Heart left ventricle (tissue), 13 donors: ENCODE measurements at regions not wholly inside any gene's neighbourhood (a gene's known extent, or its start where the extent isn't known, plus 50 kb on each side); places are given as distances from the start of the nearest gene placed in this dataset.

Experiments used
- CTCF ChIP-seq, 12 donors: fragments of 200-600 bp; sonication (generic) in 4 of 12; IDR thresholded peaks; one replicate each; pipeline versions ENCODE4 v1.5.0 to v1.8.0; 2018 to 2022; ENCODE audit warnings: antibody characterized with exemption in 12 of 12, mild to moderate bottlenecking in 5 of 12
- POLR2A ChIP-seq, 2 donors: fragments of 450-650 bp; IDR thresholded peaks; one replicate each; pipeline ENCODE4 v1.6.1; 2017; ENCODE audit warnings: antibody characterized with exemption in 2 of 2, mild to moderate bottlenecking in 2 of 2, moderate library complexity in 2 of 2
- donor health status: ischemic (EF 13 %, LVEDD 7.1; RV severe dilation, severe dysfunction).
- donor health status: DM: no; HTN: yes; CAD: no.
- donor health status: DM: no; HTN: no; CAD: no.
- donor health status: ischemic (EF 25% LVEDD 6.9; RV normal size, moderate dysfunction).
- donor health status: ischemic (EF 25% LVEDD 5.7; RV mildly dilated, moderate dysfunction).
- donor health status: ischemic (EF 35%, LVEDD 5.7; RV mildly dilated, moderate dysfunction).
- donor health status: nonischemic (EF 11% LVEDD 7.7; RV severe dilation, severe dysfunction).
- donor health status: DM: yes; HTN: yes; CAD: no.
- donor health status: PGD.
- donor health status: ischemic (EF 29% LVEDD 5.4; RV normal size, mild dysfunction).
- donor health status: nonischemic (EF 23%, LVEDD 6.1; RV moderate dilation, normal function).

- no peak for TF ChIP-seq CTCF (IDR thresholded peaks at IDR 0.05)
- no peak for TF ChIP-seq POLR2A (IDR thresholded peaks at IDR 0.05)
These were observed 69.3 kb upstream of the CYP1B1 start for GRCh38 chr2:38145236-38145635.
